CD4-positive, alpha-beta memory T cell (primary cell): ENCODE measurements at regions not wholly inside any gene's neighbourhood (a gene's known extent, or its start where the extent isn't known, plus 50 kb on each side); places are given as distances from the start of the nearest gene placed in this dataset.

ENCODE experiments used
- CTCF ChIA-PET: fragments of 350-600 bp; sonication (Branson Sonifier 250); formaldehyde crosslinking; loops from one replicate; lab custom pipeline; 2021; ENCODE audit warnings: inconsistent platforms; ENCODE audit not compliant: partially characterized antibody; lab: Charles Lee
- POLR2A ChIA-PET: fragments of 350-600 bp; sonication (Branson Sonifier 250); formaldehyde crosslinking; loops from one replicate; lab custom pipeline; 2021; ENCODE audit not compliant: partially characterized antibody; lab: Charles Lee
- DNase-seq, 5 donors: peaks; one replicate each; pipeline versions ENCODE4 v3.0.0 to v3.0.0-alpha.2; 2020 to 2022; ENCODE audit warnings: mixed read lengths in 1 of 5
- H3K27ac ChIP-seq: one replicate; pipeline ENCODE4 v1.7.0; 2013; ENCODE audit warnings: low read depth, low read length
- H3K27me3 ChIP-seq: 2 replicates; pipeline ENCODE4 v1.7.0; 2013; ENCODE audit warnings: mild to moderate bottlenecking, low read length, moderate library complexity; ENCODE audit not compliant: insufficient read depth
- H3K36me3 ChIP-seq: 2 replicates; pipeline ENCODE4 v1.7.0; 2013; ENCODE audit warnings: mild to moderate bottlenecking, low read length, moderate library complexity; ENCODE audit not compliant: insufficient read depth
- H3K4me1 ChIP-seq: 2 replicates; pipeline ENCODE4 v1.7.0; 2013; ENCODE audit warnings: mild to moderate bottlenecking, low read length, moderate library complexity; ENCODE audit not compliant: insufficient read depth
- H3K4me3 ChIP-seq, 2 donors: one replicate each; pipeline ENCODE4 v1.7.0; 2013; ENCODE audit warnings: low read length in 2 of 2, mild to moderate bottlenecking in 1 of 2
- H3K9me3 ChIP-seq, 2 donors: one replicate each; pipeline ENCODE4 v1.7.0; 2013; ENCODE audit warnings: low read length in 2 of 2, control low read depth in 1 of 2; ENCODE audit not compliant: control insufficient read depth in 1 of 2
- H3K27ac Mint-ChIP-seq, 7 donors: one replicate each; pipeline ENCODE4 v1.8.0; 2020 to 2021; ENCODE audit warnings: mixed read lengths in 7 of 7, mild to moderate bottlenecking in 6 of 7, inconsistent platforms in 3 of 7, moderate library complexity in 3 of 7
- H3K27me3 Mint-ChIP-seq, 2 donors: one replicate each; pipeline ENCODE4 v1.8.0; 2020 to 2021; ENCODE audit warnings: mixed read lengths in 2 of 2
- H3K36me3 Mint-ChIP-seq, 2 donors: one replicate each; pipeline ENCODE4 v1.8.0; 2020 to 2021; ENCODE audit warnings: mixed read lengths in 2 of 2, inconsistent platforms in 1 of 2, mild to moderate bottlenecking in 1 of 2
- H3K4me1 Mint-ChIP-seq, 4 donors: one replicate each; pipeline ENCODE4 v1.8.0; 2020 to 2021; ENCODE audit warnings: mixed read lengths in 4 of 4, mild to moderate bottlenecking in 1 of 4
- H3K4me3 Mint-ChIP-seq, 8 donors: one replicate each; pipeline ENCODE4 v1.8.0; 2020 to 2021; ENCODE audit warnings: mixed read lengths in 8 of 8, mild to moderate bottlenecking in 7 of 8, moderate library complexity in 6 of 8, inconsistent platforms in 3 of 8
- H3K9me3 Mint-ChIP-seq, 8 donors: one replicate each; pipeline ENCODE4 v1.8.0; 2020 to 2021; ENCODE audit warnings: mixed read lengths in 8 of 8, mild to moderate bottlenecking in 5 of 8, inconsistent platforms in 3 of 8, moderate library complexity in 1 of 8
- intact Hi-C: fragments of 100-400 bp; cut with micrococcal nuclease; formaldehyde crosslinking; loops from one replicate; pipeline ENCODE4 v1.15.1; 2023

DNA sequence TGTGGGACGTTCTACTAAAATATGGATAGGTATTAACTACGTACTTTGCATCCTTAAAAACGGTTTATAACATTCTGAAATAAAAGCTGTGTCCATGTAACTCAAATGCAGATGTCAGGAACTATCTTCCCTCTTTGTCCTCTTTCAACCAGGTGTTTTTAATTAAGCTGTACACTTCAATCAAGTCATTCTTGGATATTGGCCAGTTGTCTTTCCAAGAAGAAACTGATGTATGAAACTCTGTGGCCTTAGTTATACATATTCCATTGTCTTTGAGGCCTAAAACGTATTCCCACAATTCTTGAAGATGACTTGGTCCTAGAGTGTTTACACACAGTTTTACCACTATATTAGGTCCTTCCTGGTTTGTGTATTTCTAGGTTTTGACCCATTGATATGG is 249.0 kb upstream of the CNTN5 start:
- Histone ChIP-seq H3K9me3 (peaks cover 0 to 4% of the 10 kb centered on the region in 2 donors), H3K4me1 (no peaks in the 10 kb centered on the region)
- intact Hi-C loops: no loop called here

GRCh38 chr11:98772893-98773292 is 247.9 kb upstream of the CNTN5 start:
- DNase-seq: no peak
- Mint-ChIP-seq H3K4me1 (no peaks in the 10 kb centered on the region), H3K27ac (no peak overlapping the region), H3K9me3 (peaks cover 0 to 16% (median 11%) of the 10 kb centered on the region in 8 donors), H3K36me3 (no peaks in the 10 kb centered on the region), H3K4me3 (no peak overlapping the region), H3K27me3 (no peaks in the 10 kb centered on the region)
- H3K36me3 ChIP-seq: no peaks in the 10 kb centered on the region
- H3K4me1 ChIP-seq: no peaks in the 10 kb centered on the region
- POLR2A ChIA-PET: no interaction called here
- H3K4me3 ChIP-seq: no peak overlapping the region
- intact Hi-C loops: no loop called here
- no peaks in the 10 kb centered on the region for H3K27me3 ChIP-seq
- peaks cover 0 to 4% of the 10 kb centered on the region in 2 donors for H3K9me3 ChIP-seq
- CTCF ChIA-PET: no interaction called here
- H3K27ac ChIP-seq: no peak overlapping the region

More for the DNA sequence above, 249.0 kb upstream of the CNTN5 start:
- DNase-seq: no peak
- no peaks in the 10 kb centered on the region for H3K27me3 Mint-ChIP-seq
- H3K27ac Mint-ChIP-seq: no peak overlapping the region
- ChIA-PET CTCF (no interaction called here), POLR2A (no interaction called here)
- no peaks in the 10 kb centered on the region for H3K36me3 Mint-ChIP-seq
- no peak overlapping the region for H3K4me3 Mint-ChIP-seq
- Histone ChIP-seq H3K36me3 (no peaks in the 10 kb centered on the region), H3K27me3 (no peaks in the 10 kb centered on the region), H3K27ac (no peak overlapping the region), H3K4me3 (no peak overlapping the region)
- H3K9me3 Mint-ChIP-seq: peaks cover 2 to 16% (median 11%) of the 10 kb centered on the region in 8 donors
- no peaks in the 10 kb centered on the region for H3K4me1 Mint-ChIP-seq

DNA sequence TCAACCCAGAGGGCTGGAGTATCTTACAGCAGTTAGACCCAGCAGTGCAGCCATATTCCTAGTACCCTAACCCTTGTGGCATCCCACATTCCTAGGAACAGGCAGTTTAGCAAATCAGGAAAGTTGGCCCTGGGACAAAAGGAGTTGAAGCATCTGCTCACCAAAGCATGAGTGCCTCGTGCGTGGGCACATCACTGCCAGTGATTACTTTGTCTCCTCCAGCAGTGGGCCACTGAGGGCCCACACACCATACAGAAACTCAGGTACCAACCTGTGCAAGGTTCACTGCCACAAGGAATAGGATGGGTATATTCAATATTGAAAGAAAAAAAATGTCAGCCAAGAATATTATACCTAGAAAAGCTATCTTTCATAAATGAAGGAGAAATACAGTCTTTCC is 227.5 kb upstream of the CNTN5 start:
- Histone ChIP-seq H3K4me1 (no peaks in the 10 kb centered on the region), H3K4me3 (no peak overlapping the region), H3K9me3 (peaks cover 0 to 11% of the 10 kb centered on the region in 2 donors), H3K27ac (no peak overlapping the region), H3K36me3 (no peaks in the 10 kb centered on the region), H3K27me3 (no peaks in the 10 kb centered on the region)
- no peak for DNase-seq
- no peaks in the 10 kb centered on the region for H3K4me1 Mint-ChIP-seq
- ChIA-PET CTCF (no interaction called here), POLR2A (no interaction called here)
- no peak overlapping the region for H3K4me3 Mint-ChIP-seq
- no peak overlapping the region for H3K27ac Mint-ChIP-seq
- intact Hi-C loops: no loop called here
- H3K27me3 Mint-ChIP-seq: no peaks in the 10 kb centered on the region
- H3K9me3 Mint-ChIP-seq: peaks cover 0 to 30% (median 5%) of the 10 kb centered on the region in 8 donors
- H3K36me3 Mint-ChIP-seq: no peaks in the 10 kb centered on the region

DNA sequence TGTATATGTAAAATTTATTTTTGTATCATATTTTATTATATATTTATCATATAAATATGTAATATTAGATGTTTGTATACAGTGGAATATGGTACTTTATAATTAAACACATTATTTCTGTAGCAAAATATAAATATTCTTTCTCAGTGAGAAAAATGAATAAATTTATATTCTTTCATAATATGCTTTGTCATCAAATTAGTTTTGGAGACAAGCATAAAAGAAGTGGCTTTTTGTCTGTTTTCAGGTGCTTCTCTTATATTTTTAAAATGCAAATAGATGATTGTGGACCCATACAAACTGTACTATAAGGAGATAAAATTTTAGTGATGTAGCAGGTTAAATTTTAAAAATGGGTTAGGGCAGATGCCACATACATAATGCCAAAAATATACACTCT is 222.4 kb upstream of the CNTN5 start:
- ChIA-PET POLR2A (no interaction called here), CTCF (no interaction called here)
- no peak for DNase-seq
- no peak overlapping the region for H3K27ac Mint-ChIP-seq
- Histone ChIP-seq H3K27ac (no peak overlapping the region), H3K9me3 (peaks cover 0 to 7% of the 10 kb centered on the region in 2 donors), H3K4me1 (no peaks in the 10 kb centered on the region), H3K36me3 (no peaks in the 10 kb centered on the region), H3K27me3 (no peaks in the 10 kb centered on the region), H3K4me3 (no peak overlapping the region)
- no peaks in the 10 kb centered on the region for H3K27me3 Mint-ChIP-seq
- intact Hi-C loops: no loop called here
- peaks cover 0 to 25% (median 3%) of the 10 kb centered on the region in 8 donors for H3K9me3 Mint-ChIP-seq
- H3K4me1 Mint-ChIP-seq: no peaks in the 10 kb centered on the region
- no peak overlapping the region for H3K4me3 Mint-ChIP-seq
- H3K36me3 Mint-ChIP-seq: no peaks in the 10 kb centered on the region

DNA sequence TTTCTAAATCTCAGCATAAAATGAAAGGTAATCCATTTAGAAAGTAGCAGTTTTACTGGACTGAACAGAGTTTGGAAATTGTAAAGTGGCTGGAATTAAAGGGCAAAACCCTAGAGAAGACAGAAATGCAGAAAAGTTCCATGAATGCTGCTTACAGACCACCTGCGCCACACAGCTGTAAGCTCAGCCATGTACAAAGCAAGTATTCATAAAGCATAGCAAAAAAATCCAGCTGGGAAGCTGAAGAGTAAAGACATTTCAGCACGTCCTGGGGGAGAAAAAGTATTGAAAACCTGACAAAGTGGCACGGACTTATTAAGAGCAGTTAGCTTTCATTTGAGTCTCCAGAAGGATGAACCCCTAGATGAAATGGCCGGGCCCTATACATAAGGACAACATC is 220.1 kb upstream of the CNTN5 start:
- no peak overlapping the region for H3K4me3 Mint-ChIP-seq
- POLR2A ChIA-PET: no interaction called here
- no peaks in the 10 kb centered on the region for H3K36me3 ChIP-seq
- H3K4me3 ChIP-seq: no peak overlapping the region
- no peak overlapping the region for H3K27ac Mint-ChIP-seq
- CTCF ChIA-PET: no interaction called here
- H3K27me3 Mint-ChIP-seq: no peaks in the 10 kb centered on the region
- H3K4me1 ChIP-seq: no peaks in the 10 kb centered on the region
- no peak for DNase-seq
- H3K27ac ChIP-seq: no peak overlapping the region
- no peaks in the 10 kb centered on the region for H3K4me1 Mint-ChIP-seq
- H3K27me3 ChIP-seq: no peaks in the 10 kb centered on the region
- no peaks in the 10 kb centered on the region for H3K36me3 Mint-ChIP-seq
- peaks cover 0 to 3% of the 10 kb centered on the region in 2 donors for H3K9me3 ChIP-seq
- intact Hi-C loops: no loop called here
- H3K9me3 Mint-ChIP-seq: peaks cover 0 to 24% (median 4%) of the 10 kb centered on the region in 8 donors

DNA sequence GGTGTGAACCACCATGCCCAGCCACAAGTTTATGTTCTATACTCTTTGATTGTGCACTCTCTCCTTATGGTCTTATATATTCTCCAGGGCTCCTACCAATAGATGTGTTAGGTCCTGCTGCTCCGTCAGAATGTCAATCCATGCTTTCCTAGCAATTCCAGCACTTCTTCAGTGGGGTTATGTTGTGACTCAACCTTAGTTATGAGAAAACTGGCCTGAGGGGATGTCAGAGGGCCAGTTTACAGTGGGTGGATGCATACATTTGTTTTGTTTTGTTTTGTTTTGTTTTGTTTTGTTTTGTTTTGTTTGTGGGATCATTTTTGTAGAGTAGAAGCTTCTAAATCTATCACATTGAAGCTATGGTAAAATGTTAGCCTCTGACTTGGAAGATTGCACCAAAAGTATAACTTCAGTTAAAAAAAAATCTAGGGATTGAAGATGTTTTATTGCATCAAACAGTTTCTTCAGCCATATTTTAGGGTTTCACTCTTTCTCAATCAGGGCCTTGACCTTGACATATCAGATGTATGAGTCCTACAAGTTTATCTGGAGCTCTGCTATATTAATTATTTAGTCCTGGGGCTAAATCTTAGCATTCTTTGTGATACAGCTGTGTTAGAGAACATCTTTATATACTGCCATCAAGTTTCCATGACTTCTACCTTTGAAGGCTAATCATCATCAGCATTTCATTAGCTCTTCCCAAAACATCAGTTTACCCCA is 191.6 kb upstream of the CNTN5 start:
- Histone ChIP-seq H3K27me3 (no peaks in the 10 kb centered on the region), H3K9me3 (no peaks in the 10 kb centered on the region), H3K4me1 (no peaks in the 10 kb centered on the region), H3K27ac (no peak overlapping the region), H3K36me3 (no peaks in the 10 kb centered on the region), H3K4me3 (no peak overlapping the region)
- Mint-ChIP-seq H3K27me3 (no peaks in the 10 kb centered on the region), H3K4me1 (no peaks in the 10 kb centered on the region), H3K27ac (no peak overlapping the region), H3K9me3 (peaks cover 6 to 26% (median 15%) of the 10 kb centered on the region in 8 donors), H3K36me3 (no peaks in the 10 kb centered on the region), H3K4me3 (no peak overlapping the region)
- intact Hi-C loops: no loop called here
- DNase-seq: no peak
- ChIA-PET POLR2A (no interaction called here), CTCF (no interaction called here)

- Mint-ChIP-seq H3K27ac (no peak overlapping the region), H3K4me1 (no peaks in the 10 kb centered on the region), H3K27me3 (no peaks in the 10 kb centered on the region), H3K4me3 (no peak overlapping the region), H3K36me3 (no peaks in the 10 kb centered on the region), H3K9me3 (peaks cover 8 to 26% (median 15%) of the 10 kb centered on the region in 8 donors)
- Histone ChIP-seq H3K27me3 (no peaks in the 10 kb centered on the region), H3K27ac (no peak overlapping the region), H3K9me3 (no peaks in the 10 kb centered on the region), H3K4me3 (no peak overlapping the region), H3K36me3 (no peaks in the 10 kb centered on the region), H3K4me1 (no peaks in the 10 kb centered on the region)
- DNase-seq: no peak
- ChIA-PET CTCF (no interaction called here), POLR2A (no interaction called here)
- intact Hi-C loops: no loop called here
Measured at GRCh38 chr11:98829971-98830370, 190.8 kb upstream of the CNTN5 start.
